Vagina (tissue), 2 donors: ENCODE measurements at regions not wholly inside any gene's neighbourhood (a gene's known extent, or its start where the extent isn't known, plus 50 kb on each side); places are given as distances from the start of the nearest gene placed in this dataset.

Experiments
- CTCF ChIP-seq, 3 experiments: fragments of 450-650 bp in 2 of 3; fragments of 200-600 bp in 1 of 3; sonication (generic) in 1 of 3; IDR thresholded peaks; one replicate each; pipeline ENCODE4 v1.5.1; 2017 to 2019; ENCODE audit warnings: antibody characterized with exemption in 3 of 3, mild to moderate bottlenecking in 2 of 3, moderate library complexity in 2 of 3
- POLR2A ChIP-seq, 2 donors: fragments of 450-650 bp; IDR thresholded peaks; one replicate each; pipeline ENCODE4 v1.6.1; 2017; ENCODE audit warnings: antibody characterized with exemption in 2 of 2, mild to moderate bottlenecking in 2 of 2, moderate library complexity in 2 of 2
- POLR2AphosphoS5 ChIP-seq, 2 donors: sonication (generic); formaldehyde crosslinking; IDR thresholded peaks; one replicate each; pipeline ENCODE4 v1.9.0; 2017; ENCODE audit warnings: antibody characterized with exemption in 2 of 2, mild to moderate bottlenecking in 2 of 2, low read depth in 1 of 2; ENCODE audit not compliant: insufficient read depth in 1 of 2

- no peak for TF ChIP-seq POLR2A (IDR thresholded peaks at IDR 0.05)
- TF ChIP-seq CTCF (IDR thresholded peaks at IDR 0.05) = no peak
- TF ChIP-seq POLR2AphosphoS5 (IDR thresholded peaks at IDR 0.05; ENCODE audit: insufficient read depth in 1 of 2, low read depth in 1 of 2) = peak in 1 of 2 donors; percentile 29
These were observed 239.0 kb downstream of the SQOR start for GRCh38 chr15:45873781-45874180.
